HG03571 (cell line): ENCODE measurements at regions not wholly inside any gene's neighbourhood (a gene's known extent, or its start where the extent isn't known, plus 50 kb on each side); places are given as distances from the start of the nearest gene placed in this dataset.
"Not testable (repeated sequence)": the region's sequence is repeated elsewhere in the genome, so short reads cannot be mapped to it uniquely, and the experiment has no call there.

ENCODE experiments used
- ATAC-seq: cut with Tn5 transposase; IDR thresholded peaks from one replicate; pipeline ENCODE4 v1.9.1; 2021; ENCODE audit not compliant: unreplicated experiment

DNA sequence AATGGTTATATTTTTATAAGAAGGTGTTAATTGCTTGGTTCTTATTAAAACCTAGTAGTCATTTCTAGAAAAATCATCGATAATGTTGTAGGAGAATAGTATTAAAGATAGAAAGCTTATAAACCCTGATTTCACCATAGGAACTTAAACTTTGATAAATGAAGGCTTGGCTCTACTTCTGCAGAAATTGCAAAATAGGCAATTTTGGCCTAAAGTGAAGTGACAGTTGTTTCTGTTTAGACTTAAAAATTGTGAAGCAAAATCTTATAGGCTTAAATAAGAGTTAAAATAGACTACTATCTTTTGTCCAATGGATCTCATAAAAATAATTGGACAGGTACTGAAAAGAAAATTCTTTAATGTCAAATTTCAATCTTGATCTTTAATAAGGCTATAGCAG lies 321.6 kb upstream of the FZD8 start:
- no peak for ATAC-seq

DNA sequence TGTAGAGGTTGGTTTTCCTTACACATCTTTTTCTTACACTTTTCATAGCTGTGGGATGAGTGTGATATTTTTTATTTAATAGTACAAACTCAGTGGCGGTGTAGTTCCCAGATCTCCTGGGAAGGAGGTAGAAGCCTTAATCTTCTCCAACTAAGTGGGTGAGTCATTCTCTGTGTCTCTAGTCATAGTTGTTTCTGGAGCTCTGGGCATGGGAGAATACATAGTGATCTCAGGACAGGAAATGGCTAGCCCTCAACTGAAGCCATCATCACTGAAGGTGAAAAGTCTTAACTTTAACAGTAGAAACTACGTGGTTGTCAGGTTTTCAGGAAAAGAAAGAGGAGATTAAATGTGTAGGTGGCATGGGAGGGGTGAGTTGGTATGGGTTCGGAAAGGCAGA lies 319.4 kb upstream of the FZD8 start:
- ATAC-seq: no peak

DNA sequence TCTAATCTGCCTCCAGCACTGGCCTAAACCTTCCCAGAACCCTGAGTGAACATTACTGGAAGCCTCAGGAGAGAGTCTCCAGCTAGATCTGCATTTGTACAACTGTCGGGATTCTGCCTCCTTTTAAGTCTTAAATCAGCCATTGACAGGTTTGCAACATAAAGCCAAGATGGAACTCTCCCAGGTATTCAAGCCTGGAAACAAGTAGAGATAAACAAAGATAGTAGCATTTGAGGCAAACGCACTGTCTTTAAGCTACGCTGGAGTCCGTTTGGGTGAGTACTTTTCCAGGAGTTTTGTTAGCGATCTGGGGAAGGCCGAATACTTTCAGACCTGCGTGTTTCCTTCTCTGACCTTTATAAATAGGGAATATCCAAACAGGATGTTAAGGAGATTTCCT lies 317.2 kb upstream of the FZD8 start:
- ATAC-seq: no peak

DNA sequence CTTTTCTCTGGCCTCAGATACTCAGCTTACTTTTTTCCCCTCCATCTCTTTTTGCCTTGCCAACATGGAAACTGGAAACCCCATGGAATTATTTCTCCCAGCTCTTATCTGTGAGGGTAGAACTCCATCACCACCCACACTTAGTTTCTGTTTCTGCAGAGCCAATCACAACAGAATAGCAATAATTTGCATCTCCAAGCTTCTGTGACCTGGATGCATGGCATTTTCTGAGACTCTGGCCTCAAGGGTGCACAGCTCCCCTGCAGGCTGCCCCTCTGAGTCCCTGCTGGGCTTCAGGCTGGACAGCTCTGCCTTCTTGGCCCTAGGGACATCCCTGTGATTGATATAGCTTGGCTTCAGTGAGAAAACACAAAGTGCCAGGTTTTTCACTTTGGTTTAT lies 316.5 kb upstream of the FZD8 start:
- not testable (repeated sequence) for ATAC-seq

DNA sequence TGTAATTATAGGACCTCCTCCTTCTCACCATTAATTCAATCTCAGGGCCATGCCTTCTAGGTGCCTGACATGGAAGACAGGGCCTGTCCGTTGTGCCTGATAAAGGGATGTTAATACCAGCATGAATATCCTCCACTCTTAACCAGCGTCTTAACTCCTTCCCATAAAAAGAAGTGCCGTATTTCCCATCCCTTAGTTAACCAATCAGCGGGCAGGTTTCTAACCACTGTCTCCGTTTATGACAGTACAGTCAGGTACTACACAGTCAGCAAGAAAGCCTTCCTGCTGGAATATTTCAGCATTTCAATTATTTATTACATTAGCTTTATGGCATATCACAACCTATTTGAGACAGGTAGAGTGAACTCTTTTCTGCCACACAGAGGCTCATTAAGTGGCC lies 308.6 kb upstream of the FZD8 start:
- ATAC-seq: no peak

DNA sequence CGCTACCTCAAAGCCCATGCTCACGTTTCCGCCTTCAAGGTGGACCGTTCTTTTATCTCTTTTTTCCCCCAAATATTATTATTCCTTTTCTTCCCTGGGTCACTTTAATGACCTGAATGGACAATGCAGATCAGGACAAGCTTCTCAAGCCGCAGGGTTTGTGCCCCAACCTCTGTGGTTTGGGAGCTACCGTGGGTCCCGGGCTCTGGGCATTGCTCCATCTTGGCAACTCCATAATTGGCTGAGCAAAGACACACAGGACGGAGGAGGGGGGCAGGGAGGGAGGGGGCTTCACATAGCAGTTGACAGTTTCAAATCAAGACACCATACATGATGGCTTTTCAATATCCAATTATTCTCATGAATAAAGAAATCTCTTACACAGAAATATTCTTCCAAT lies 308.1 kb upstream of the FZD8 start:
- no peak for ATAC-seq

DNA sequence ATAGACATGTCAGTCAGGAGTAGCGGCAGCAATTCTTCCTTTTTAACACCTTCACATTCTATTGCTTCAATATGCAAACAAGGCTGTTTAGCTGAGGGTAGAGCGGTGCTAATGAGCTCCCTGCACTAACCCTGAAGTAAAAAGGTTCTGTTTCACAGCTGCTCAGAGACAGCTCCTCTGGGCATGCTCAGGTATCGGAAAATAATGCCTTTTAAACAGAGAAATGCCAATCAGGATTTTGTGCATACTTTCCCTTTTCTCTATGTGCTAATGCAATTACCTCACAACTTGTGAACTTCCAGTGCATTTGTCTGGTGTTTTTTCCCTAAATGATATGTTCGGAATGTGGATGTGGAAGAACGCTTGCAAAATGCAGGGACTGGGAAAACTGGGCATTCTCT lies 307.7 kb upstream of the FZD8 start:
- ATAC-seq: no peak

DNA sequence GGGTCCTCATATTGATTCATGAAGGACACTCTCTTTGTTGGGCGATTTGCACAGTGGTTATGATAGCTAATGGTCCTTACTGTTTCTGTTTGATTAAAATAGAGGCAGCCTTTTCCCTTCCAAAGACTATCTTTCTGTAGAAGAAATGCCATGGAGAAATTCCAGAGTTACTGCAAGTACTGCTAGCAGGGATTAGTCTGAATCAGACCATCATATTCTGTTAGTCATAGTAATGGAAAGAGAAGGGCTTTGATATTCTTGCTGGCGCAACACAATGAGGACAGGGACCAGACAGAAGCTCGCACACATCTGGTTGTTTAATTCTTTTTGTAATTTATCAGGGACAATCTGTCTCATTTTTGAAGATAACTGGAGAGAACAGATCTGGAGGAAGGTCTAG lies 304.5 kb upstream of the FZD8 start:
- no peak for ATAC-seq

DNA sequence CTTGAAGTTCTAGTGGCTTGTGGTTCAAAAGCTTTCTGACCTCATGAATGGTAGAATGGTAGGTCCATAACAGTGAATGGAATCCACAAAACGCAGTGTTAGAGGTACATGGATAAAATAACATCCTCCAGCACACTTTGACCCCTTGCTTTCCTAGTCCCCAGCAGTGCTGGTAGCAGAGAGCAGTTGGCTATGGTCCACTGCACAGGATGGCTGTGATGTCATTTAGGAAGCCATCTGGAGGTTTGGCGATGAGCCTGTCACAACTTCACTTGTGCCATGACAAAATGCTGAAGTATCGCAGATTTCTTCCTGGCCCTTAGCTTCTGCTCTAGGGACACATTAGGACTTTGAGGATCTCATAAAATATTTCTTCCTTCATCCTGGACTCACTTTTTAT lies 300.0 kb upstream of the FZD8 start:
- ATAC-seq: no peak

DNA sequence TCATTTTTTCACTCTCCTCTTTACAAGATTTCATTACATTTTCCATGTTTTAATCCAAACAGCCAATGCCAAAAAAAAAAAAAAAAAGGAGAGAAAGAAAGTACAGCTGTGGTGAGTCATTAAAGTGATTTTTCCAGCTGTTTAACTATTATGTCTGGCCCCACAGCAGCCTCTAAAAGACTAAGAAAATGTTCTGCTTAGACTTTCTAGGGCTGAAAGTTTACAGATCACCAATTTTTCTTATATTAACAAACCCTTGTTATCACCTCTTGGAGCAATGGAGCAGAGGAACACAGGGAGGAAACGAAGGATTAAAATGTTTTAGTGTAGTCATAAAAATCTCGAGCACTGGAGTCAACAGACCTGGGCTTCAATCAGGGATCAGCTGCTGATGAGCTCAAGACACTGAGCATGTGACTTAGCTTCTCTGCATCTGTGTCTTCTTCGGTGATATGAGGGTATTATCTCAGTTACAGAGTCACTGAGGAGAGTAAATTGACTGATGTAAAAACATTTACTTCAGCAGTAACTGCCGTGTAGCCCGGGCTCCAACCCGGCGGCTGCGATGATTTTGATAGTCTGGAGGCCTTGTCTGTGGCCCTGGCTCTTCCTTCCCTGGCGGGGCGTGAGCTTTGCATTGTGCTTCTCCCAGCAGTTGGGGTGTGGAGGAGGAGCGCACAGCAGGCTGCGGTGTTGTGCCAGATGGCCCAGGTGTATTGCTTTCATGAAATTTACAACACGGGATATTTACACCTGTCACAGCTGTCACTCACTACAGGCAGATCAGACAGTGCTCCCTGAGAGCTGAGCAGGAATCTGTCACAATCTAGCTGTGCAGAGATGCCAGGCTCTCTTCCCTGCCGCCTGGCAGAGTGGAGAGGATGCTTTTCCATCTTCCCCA lies 298.3 kb upstream of the FZD8 start:
- ATAC-seq: no peak

DNA sequence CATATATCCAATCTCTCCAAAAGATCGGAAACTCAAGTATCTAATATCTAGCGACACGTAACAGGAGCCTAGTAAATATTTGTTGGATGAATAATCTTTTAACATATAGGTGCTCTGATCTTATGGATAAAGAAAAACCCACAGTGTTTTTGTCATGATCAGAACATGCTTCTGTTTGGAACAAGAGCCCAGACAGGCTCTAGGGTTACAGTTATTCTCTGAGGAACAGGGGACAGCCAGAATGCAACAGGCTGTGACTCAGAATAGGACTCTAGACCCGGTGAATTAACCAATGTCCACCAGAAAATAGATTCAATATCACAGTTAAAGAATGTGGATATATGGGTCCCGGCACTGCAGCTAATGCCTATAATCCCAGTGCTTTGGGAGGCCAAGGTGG lies 296.1 kb upstream of the FZD8 start:
- ATAC-seq: no peak

DNA sequence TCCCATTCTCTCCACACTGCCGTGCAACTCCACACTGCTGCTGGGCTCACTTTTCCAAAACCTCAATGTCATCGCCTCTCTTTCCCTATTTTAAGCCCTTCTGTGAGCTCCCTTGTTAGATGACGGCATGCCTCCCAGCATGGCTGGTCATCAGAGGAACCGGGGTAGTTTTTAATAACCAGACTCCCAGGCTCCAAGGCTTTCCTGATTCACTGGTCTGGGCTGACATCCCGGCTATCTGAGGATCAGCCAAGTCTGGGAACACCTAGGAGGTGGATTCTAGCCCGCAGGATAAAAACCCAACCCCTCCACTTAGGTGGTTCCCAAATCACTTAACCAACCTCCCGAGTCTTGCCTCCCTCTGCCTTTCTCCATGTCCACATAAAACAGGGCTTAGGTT lies 295.4 kb upstream of the FZD8 start:
- no peak for ATAC-seq

DNA sequence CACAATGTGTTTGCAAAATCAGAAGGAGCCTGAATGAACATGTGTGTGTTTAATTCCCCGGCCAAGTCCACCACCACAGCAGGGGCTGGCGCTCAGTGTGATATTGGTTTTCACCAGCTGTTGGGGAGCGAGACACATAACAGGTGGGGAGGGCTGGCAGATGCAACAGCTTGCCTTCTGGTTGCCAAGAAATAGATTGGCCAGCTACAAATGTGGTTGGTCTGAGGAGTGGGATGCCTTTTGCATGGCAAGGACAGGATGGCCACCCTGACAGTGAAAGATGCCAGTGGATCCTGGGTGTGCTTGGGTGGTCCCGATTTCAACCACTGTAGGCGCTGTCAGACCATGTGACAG lies 292.5 kb upstream of the FZD8 start:
- no peak for ATAC-seq

DNA sequence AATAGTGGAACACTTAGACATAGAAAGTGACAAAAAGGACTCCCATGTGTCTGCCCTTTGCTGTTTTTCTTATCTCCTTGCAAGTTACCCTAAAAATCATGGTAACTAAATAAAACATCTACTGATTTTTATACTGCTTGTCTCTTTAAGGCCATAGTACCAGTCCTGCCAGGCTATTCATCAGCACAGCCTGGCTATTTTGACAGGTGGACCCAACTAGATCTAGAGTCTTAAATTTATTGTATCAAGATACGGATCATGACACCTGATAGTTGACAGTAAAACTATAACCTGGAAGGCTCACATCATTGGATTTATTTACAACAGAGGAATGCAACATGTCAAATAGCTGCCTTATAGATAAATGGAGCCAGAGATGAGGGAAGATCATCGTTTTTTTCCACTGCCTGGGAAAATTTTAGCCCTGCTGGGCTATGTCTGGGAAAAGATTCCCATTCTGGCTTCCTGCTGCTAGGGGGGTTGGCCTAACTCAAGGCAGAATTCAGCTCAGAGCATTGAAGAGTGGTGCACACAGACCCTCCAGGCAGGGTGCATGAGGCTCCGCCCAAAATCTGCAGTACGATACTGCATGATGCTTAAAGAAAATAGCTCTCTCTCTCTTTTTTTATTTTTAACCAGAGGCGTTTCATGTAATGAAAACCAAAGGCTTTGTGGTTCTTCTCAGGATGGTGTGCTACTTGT lies 292.0 kb upstream of the FZD8 start:
- no peak for ATAC-seq

DNA sequence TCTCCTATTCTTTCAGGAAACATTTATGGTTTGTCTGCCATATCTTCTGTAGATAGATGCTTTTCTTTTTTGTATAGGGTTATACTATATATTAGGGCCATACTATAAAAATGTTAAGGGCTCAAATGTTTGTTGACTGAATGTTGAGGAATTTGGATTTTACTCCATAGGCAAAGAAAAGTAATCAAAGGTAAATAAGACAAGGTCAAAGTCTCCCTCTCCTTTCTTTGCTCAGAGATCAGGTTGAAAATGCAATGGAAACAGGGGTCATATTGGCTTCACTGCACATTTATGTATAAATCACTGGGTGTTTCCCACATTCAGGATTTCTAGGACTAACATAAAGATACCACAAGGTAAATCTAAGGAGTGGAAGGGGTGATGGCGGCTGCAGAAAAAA lies 291.4 kb upstream of the FZD8 start:
- ATAC-seq: no peak

DNA sequence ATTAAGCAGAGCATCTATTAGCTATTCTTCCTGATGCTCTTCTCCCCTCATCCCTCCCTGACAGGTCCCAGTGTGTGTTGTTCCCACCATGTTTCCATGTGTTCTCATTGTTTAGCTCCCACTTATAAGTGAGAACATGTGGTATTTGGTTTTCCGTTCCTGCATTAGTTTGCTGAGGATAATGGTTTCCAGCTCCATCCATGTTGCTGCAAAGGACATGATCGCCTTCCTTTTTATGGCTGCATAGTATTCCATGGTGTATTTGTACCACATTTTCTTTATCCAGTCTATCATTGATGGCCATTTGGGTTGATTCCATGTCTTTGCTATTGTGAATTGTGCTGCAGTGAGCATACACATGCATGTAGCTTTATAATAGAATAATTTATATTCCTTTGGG lies 287.9 kb upstream of the FZD8 start:
- not testable (repeated sequence) for ATAC-seq

DNA sequence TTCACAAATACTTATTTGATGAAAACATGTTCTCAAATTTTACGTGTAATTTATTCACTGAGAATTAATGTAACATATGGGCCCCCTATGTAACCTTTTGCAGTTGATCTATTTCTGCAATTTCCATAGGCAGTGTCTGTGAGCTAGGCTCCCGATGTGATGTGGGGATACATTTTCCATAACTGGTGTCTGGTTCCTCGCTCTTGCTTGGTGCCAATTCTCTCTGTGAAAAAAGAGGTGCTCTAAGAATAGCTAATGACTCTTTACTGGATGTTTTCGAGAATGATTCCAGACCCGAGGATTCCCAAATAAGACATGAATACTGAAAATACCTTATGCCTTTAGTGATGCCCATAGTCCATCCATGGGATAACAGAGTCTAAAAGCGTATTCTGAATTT lies 286.7 kb upstream of the FZD8 start:
- ATAC-seq: no peak

DNA sequence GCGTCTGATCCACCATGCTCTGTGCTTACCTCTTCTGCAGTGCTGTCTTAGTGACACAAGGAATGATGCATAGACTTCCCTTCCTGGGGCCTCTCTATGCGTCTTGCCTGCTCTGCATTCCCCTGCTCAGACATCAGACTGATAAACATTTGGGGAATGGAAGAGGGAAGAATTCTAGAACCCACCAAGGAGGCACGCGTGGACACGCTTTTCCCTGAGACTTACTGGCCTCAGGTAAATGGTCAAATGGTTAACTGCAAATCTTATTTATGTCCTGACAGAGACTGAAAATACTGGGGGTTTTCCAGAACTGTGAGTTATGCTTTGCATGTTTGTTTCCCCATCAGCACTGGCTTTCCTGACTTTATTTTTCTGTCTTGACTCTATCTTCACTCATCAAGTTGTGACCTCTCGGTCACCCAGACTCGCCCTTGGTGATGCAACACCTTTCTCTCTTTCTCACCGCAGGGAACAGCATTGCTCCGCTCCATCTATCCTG lies 285.9 kb upstream of the FZD8 start:
- ATAC-seq: no peak

DNA sequence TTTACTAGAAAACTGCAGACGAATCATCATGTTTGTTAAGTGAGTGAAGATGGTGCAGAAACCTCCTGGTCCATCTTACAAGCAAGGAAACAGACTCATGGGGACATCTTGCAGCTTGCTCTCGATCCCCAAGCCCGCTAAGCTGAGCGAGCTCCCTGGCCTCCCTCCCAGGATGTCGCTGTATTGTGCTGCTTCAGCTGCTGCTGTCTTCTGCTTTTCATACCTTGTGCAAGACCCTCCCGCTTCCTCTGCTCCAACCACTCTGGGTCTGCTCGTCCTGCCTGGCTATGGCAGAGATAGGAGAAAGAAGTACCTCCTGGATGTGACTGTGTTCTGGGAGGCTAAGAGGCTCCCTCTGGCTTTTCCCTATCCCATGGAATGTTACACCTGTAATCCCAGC lies 285.2 kb upstream of the FZD8 start:
- ATAC-seq: no peak

DNA sequence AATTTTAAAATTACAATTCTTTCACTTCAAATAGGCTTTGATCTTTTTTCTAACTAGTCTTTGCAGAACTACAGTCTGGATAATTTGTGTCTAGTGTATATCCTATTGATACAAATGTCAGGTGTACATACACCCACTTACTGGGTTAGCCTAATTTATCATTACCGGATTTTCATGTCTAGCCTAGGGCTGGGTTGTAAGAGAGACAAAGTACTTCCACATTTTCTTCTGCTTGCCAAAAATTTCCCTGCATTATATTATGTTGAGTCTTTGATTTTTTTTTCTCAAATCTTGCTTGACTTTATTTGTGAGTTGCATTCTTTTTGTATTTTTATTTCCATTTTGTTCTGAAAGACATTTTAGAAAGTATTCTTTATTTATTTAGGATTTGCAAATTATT lies 284.8 kb upstream of the FZD8 start:
- no peak for ATAC-seq

DNA sequence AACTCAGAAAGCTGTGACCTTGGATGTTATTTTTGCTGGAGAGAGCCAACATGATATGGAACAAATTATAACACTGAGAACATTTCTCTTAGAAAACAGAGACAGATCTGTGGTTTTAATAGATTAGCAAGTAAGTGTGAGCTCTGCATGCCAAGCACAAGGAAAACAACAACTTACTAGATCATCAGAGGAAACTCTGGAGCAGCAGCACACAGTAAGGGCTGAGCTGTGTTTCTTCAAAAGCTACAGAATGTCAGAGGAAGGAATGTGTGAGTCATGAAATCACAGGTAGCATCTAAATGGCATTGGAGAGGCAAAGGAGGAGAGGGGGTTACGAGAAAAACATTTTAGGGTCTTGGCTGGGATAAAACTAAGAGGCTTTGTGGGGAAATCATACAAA lies 283.4 kb upstream of the FZD8 start:
- no peak for ATAC-seq

DNA sequence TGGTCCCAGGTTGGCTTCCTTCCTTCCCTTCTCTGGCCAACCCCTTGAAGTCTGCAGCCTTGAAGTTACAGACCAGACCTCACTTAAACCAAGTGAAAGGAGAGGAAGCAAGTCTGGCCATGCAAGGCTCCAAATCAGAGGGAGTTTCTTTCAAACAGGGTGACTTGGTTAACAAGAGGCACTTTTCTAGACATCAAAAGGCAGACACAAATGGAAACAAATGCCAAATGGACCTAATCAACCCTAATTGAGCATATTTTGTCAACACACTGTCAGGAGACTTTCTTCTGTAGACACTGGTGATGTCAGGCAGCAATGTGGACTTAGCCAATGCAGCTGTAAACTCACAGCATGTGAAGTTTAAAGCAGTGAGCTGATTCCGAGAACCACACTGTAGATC lies 282.7 kb upstream of the FZD8 start:
- no peak for ATAC-seq
